NCI-H187 treated with DMSO at 0.1 percent for 48 hours (cell line): ENCODE measurements at regions not wholly inside any gene's neighbourhood (a gene's known extent, or its start where the extent isn't known, plus 50 kb on each side); places are given as distances from the start of the nearest gene placed in this dataset.

Source experiments
- DNase-seq: peaks from one replicate; lab custom pipeline; 2025; lab: John Stamatoyannopoulos, UW

DNA sequence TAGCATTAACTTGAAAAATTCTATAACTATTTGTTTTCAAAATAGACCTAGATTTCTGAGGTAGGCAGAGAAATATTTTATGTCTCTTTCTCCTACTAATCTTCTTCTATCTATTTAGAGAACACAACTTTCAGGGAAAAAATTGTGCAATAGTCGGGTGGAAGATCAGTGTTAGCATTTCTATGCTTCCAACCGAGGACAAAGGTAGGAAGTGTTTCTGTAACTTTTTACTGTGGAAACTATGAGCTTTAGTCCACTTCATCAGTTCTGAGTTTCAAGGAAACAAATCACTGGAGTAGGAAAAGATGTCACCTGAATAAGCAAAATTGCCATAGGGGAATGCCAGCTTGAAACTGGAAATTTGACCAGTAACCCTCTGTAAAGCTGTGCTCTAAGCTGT is 207.7 kb upstream of the CTAGE1 start:
- no peak for DNase-seq

DNA sequence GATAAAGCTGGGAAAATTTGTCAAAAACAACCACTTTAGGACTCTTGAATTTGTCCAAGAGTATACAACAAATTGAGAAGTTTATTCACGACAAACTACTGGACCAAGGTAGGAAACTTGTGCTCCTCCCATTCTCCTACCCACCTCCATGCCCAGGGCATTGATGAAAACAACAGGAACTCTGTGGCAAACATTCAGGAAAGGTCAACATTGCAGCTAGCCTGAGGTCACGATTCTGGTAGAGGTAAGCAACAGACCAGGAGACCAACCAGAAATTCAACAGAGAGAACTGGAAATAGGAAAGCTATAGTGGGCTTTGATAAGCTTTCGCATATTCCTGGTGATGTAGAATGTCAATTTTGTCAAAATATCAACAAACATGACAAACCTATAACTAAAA is 209.1 kb upstream of the CTAGE1 start:
- DNase-seq: no peak

DNA sequence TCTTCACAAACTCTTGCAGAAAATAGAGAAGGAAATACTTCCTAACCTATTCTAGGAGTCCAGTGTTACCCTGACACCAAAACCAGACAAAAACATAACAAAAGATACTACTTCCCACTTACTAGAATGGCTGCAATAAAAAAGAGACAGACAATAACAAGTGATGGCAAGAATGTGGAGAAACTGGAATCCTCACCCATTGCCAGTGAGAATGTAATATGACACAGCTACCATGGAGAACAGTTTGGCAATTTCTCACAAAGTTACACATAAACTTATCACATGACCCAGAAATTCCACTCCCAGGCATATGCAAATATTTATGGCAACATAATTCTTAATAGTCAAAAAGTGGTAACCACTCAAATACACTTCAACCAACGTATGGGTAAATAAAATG is 209.8 kb upstream of the CTAGE1 start:
- no peak for DNase-seq

DNA sequence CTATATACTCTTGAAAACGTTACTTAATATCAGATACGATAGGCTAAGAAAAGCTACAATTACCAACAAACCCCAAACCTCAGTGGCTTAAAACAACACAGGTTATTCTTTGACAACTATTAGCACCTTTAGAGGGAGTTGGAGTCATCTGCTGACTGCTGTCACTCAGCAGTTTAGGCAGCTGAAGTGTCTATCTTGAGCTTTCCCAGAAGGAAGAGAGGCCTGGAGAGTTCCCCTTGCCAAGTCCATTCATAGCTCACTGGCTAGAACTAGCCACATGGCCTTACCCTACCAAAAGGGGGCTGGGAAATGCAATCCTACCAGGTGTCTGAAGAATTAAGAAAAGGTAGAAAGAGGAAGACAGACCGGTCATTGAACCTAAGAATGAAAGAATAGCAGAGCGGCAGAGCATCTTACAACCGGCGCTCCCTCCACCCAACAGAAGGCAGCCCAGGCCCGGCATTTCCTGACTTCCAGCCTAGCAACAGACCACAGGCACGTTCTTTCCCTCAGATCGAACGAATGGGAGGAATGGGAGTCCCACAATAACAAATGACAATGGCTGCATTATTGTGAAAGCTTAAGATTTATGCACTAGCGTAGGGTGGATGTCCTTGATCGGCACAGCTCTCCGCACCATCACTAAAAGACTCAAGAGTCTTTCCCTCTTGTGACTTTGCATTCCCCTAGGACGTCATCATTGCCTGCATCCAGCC is 211.2 kb upstream of the CTAGE1 start:
- no peak for DNase-seq

DNA sequence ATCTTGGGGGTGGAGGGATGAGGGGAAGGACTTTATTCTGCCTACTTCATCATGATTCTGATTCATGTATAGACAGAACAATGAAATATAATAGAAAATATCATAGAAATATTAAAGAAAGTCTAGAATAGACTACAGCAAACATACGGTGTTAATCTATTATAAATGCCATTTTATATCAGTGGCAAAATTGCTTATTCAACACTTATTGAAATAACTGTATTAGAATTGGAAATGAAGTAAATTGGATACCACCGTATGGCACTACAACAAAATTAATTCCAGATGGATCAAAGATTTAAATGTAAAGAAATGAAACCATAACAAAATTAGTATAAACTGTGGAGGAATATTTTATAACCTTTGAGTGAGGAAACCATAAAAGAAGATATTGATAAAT is 213.3 kb upstream of the CTAGE1 start:
- no peak for DNase-seq

DNA sequence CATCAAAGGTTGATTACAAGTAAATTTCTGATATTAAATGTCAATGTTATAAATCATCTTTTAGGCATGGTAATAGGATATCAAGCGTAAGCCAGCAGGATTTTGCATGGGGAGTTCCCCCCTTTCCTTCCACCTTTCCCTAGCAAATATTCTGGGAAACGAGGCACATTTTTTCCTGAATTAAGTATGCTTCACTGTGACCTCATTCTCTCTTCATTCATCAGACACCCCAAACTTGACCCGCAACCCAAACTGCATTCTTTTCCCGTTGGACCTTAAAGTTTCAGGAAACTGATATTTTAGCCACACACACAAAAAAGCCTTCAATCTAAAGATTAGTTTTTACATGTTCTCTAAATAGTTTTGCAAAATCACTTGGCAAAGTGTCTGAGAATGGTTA is 214.5 kb upstream of the CTAGE1 start:
- DNase-seq: no peak

DNA sequence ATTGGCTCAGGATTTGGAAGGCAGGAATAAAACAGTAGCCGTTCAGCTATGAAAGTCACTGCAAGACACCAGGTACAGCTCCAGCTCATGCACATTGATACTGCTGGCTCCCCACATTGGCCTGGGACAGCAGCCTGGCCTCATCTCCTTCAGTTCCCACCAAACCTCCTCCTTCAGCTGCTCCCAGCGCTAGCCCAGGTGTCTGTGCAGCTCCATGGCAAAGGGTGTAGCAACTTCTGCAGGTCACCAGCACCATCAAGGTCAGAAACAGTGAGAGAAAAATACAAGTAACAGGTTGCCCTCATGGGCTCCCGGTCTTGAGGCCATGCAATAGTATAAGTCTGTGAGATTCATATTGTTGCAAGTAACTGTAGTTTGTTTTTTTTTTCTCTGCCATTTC is 216.7 kb upstream of the CTAGE1 start:
- no peak for DNase-seq

DNA sequence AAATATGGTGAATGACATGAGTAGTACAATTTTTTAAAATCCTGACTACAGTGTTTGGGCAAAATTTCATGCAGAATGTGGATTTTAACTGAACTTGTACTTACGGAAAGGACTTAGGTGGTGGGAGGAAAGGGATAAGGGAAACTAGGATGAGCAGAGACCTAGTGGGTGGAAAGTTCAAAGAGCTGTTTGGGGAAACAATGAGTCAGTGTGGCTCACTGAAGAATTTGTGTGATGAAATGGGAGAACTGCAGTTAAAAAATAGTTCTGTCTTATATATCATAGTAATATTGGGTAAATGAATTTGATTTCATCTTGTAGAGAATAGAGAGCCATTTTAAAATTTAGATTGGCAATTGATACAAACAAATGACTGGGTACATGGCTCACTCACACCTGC is 220.1 kb upstream of the CTAGE1 start:
- no peak for DNase-seq

DNA sequence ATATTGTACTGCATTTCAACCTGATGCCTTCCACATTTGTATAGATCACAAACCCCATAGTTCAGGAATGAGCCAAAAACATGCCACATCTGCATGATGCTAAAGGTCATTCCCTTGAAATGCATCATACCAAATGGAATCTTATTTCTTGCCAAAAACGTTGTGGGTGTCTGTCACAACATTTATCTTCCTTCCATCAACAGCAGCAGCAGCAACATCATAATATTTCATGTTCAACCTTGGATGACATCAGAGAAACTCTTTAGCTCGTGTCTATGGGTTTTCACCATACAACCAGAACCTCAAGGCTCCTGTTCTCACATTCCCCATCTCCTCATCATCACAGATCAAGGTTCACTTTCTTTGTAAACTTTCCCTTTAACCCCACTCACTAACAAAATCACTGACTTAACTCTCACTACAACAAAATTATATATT is 221.3 kb upstream of the CTAGE1 start:
- DNase-seq: no peak

DNA sequence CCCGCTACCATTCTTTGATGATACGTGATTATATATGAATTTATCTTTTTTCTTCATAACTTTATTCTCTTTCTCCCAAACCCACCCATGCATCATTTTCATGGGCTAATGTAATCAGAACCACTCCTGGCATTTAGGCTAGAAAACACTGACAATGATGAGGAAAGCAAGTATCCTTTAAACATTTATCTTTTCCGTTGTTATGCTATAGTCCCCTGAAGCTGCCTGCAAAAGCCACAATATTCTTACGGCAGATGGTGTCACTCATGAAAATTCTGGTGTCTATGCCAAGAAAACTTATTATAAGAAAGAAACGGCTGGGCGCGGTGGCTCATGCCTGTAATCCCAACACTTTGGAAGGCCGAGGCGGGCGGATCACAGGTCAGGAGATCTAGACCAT is 221.8 kb upstream of the CTAGE1 start:
- no peak for DNase-seq

DNA sequence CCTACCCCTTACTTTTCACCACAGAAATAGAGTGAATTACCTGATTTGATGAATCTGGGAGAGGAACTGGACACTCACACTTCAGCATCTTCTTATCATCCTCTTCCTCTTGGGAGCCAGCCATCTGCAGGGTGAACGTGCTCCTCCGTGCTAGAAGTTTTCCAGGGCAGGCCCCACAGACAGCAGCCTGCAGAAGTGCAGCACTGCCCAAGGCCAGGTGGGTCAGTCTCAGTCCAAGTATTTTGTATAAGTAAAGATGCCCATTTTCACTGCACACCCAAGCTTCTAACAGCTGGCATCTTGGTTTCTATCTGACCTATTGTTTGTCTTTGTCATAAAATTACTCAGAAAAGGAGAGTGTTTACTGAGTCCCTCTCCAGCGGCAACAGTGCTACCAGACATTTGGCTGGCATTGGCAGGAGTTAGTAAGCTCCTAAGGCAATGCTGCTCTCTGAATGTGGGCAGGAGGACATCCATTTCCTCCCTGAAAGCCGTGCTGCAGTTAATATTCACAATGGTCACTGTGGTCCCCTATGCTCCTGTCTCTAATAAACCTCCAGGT is 222.6 kb upstream of the CTAGE1 start:
- no peak for DNase-seq

DNA sequence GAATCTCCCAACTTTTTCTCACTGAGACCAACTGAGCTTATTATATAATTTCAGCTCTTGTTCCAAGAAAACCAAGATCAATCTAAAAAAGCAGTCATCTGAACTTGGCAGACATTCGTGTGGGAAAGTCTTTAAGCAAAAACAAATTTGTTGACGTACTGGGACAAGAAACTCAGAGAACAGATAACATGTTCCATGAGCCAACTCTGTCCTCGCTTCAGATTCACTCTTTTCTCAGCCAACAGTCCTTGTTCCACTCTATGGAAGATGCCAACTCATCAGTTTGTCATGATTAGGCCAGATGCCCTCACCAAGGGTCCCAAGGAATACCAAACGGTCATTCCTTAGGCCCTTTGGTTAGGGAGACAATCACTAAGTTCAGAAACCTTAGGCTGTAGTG is 224.2 kb upstream of the CTAGE1 start:
- DNase-seq: no peak

DNA sequence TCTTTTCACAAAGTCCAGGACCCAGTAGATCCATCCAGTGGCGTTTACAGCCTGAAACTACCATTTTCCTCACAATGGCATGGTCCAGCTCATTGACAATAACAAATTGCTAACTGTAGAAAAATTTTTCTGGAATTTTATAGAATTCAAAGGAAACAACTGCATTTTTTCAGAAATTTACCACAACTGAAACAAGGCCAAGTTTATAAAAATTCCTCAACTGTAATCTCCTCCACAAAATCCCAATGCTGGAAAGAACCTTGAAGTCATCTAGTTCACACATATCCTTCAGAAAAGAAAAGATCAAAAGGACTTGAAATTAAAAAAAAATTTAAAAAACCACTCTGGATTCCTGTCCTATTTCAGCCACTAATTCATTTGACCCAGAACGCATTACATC is 226.0 kb upstream of the CTAGE1 start:
- no peak for DNase-seq

DNA sequence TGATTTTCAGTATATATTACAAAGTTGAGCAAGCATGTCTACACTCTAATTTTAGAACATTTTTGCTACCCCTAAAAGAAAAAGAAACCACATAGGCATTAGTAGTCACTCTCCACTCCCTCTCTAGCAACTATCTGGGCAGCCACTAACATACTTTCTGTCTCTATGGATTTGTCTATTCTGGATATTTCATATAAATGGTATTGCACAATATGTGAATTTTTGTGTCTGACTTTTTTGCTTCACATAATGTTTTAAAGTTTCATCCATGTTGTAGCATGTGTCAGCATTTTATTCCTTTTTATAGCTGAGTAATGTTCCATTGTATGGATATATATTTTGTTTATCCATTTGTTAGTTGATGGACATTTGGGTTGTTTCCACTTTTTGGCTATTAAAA is 232.5 kb upstream of the CTAGE1 start:
- DNase-seq: no peak

DNA sequence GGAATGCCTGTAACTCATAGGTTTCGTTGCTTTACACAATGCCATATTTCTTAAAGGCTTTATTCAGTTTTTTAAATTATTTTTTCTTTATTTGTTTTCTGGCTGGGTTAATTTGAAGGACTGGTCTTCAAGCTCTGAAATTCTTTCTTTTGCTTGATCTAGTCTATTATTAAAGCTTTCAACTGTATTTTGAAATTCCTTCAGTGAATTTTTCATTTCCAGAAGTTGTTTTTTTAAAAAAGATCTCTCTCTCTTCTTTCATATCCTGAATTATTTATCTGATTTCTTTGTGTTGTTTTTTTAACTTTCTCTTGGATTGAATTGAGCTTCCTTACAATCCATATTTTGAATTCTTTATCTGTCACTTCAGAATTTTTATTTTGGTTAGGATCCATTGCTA is 239.9 kb upstream of the CTAGE1 start:
- no peak for DNase-seq

DNA sequence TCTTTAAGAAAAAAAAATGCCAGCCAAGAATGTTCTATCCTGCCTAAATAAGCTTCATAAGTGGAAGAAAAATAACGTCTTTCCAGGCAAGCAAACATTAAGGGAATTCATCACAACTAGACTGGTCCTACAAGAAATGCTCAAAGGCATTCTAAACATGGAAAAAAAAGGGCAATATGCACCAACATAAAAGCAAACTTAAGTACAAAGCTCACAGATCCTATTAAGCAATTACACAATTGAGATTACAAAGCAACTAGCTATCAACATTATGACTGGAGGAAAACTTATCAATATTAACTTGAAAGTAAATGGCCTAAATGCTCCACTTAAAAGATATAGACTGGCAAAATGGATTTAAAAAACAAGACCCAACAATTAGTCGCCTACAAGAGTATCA is 240.6 kb upstream of the CTAGE1 start:
- DNase-seq: no peak

DNA sequence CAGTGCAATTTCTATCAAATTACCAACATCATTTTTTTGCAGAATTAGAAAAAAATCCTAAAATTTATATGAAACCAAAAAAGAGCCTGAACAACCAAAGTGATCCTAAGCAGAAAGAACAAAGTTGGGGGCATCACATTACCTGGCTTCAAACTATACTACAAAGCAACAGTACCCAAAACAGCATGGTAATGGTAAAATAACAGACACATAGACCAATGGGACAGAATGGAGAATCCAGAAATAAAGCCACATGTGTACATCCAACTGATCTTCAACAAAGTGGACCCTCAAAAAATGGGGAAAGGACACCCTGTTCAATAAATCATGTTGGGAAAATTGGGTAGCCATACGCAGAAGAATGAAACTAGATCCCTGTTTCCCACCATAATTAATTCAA is 245.7 kb upstream of the CTAGE1 start:
- DNase-seq: no peak

DNA sequence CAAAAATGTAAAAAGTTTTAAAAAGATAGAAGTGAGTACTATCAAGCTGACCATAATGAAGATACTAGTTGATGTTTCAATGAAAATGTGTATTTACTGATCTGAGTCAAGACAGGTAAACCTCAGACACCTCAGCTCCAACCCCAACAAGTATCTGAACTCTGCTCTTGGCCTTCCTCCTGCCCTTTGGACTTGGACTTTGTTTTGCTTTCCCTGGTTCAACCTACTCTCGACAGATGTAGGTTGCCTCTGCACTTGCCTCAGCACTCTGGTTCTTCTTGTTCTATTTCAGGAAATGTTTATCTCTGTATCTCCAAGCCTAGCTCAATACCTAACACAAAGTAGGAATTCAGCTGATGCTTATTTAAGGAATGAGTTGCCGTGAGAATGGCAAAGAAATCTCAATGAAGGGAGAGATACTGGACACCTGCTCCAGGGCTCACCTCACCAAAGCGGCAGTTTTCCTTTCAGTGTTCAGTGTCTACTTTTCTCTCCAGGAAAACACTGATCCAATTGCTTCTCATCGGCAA is 248.8 kb upstream of the CTAGE1 start:
- DNase-seq: no peak

DNA sequence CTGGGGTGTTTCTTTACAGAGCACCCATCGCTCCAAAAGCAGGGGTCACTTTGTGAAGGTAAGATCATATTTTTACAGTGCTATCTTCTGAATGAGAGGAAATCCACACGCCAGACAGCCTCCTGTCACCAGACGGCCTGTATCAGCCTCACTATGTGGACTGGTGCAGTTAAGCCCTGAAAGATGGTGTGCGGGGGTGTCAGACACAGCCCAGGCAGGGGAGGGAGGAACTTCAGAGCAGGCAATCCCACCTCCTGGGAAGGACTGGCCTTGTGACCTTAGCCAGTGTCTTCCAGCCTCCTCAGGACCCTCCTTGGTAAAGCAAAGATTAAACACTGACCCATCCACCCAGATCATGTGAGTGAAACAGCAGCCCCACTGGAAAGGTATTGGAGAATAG is 249.4 kb upstream of the CTAGE1 start:
- DNase-seq: no peak

DNA sequence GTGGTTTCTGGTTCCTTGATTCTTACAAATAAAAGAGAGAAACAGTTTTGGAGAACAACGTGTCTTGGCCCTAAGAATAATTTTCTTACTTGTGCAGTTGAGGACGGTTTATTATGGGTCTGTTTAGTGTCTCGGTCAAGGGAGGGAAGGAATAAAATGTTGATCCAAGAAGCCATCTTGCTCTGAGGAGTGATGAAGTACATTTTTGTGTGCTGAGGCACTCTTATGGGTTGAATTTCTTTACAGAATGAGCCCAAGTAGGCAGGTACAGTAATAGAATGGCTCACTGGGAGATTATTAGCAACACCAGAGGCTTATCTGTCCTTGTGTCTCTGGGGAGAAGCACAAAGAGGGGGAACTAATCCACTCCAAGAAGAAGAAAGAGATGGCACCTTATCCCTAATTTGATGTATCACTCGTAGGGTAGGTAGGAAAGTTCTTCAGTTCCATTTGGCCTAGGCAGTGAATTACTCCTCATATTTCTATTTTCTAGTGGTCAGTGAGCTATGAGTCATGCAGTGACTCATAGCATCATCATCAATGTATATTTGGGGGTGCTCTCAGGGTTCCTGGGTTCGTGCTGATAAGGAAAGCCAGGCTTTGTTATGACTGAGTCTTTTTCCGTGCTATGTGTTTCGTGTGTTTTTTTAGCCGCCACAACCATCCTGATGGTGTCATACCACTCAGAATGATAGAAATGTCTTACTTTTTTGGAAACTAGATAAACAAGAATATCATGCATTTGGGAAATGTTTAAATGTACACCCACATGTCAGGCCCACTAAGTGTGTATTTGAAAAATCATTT is 250.1 kb upstream of the CTAGE1 start:
- no peak for DNase-seq

DNA sequence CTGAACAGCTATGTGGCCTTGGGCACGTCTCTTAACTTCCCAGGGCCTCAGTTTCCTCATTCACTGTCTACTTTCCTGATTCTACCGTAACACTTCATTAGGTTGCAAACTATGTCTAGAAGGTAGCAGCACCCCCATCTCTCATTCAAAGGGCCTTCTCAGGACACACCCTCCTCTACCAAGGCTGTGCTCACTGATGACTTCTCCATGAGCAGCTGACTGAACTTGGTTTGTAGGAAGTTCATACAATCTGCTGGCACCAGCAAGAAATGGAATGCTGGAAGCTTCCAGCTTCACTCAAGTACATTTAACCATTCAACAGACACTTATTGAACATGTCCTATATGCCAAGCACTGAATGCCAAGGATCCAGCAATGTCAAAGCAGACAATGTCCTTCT is 250.8 kb upstream of the CTAGE1 start:
- DNase-seq: no peak

DNA sequence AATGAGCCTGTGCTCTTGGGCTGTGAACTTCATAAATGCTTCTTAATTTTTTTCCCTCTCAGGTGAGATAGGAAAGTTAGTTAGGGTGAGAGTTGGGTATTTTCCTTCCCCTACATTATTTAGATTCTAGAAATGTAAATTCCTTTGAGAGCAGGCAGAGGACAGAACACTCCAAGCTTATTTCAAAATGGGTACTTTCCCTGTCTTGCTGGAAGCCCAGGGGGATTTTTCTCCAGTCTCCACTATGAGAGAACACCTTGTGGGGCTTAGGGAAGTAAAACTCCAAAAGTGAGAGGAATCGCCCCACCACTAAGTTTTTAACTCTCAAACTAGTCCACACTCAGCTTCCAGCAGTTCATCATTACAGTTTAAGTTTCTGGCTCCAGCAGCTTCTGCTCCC is 253.2 kb upstream of the CTAGE1 start:
- no peak for DNase-seq

DNA sequence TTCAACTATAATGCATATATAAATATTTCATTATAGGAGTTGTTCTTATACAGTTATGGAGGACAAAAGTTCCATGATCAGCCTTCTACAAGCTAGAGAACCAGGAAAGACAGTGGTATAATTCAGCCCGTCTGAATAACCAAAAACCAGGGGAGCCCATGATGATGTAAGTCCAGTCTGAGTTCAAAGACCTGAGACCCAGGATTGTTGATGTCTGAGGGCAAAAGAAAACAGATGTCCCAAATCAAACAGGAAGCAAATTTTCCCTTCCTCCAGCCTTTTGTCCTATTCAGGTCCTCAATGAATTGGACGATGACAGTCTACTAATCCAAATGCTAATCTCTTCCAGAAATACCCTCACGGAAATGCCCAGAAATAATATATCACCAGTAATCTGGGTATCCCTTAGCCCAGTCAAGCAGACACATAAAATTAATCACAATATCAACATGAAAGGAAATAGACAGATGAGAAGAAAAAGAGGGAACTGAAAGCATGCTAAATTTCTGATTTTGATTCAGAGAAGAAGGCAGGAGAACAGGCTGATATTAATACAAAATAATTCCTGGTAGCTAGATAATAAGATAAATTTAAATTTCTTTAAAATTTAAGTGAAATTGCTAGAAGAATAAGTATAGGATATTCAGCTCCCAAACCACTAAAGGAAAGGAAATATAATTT is 255.6 kb upstream of the CTAGE1 start:
- DNase-seq: no peak
